ENCODE measurements at regions not wholly inside any gene's neighbourhood (a gene's known extent, or its start where the extent isn't known, plus 50 kb on each side); places are given as distances from the start of the nearest gene placed in this dataset.

DNA sequence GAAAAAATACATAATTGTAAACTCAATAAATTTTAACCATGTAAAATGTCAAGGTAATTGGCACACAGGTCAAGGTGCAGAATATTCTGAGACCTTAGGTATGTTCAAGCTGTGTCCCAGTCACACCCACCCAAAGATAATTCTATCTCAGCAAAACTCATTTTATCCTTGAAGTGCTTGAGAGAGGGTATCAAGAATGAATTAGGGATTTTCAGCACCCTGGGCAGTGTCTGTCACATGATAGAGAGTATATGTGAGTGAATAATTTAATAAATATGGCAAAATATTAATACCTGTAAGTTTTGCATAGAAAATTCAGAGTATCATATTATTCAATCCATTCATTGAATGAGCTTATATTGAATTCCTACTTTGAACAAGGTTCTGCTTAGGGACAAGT lies 567.9 kb downstream of the FBXO15 start:
- no peak overlapping the region for H3K27ac Mint-ChIP-seq (ENCODE audit: unreplicated experiment)
- H3K4me3 Mint-ChIP-seq (ENCODE audit: unreplicated experiment) = no peak overlapping the region
- no peaks in the 10 kb centered on the region for H3K36me3 Mint-ChIP-seq (ENCODE audit: low read depth)
- TF ChIP-seq, protein P1, sequence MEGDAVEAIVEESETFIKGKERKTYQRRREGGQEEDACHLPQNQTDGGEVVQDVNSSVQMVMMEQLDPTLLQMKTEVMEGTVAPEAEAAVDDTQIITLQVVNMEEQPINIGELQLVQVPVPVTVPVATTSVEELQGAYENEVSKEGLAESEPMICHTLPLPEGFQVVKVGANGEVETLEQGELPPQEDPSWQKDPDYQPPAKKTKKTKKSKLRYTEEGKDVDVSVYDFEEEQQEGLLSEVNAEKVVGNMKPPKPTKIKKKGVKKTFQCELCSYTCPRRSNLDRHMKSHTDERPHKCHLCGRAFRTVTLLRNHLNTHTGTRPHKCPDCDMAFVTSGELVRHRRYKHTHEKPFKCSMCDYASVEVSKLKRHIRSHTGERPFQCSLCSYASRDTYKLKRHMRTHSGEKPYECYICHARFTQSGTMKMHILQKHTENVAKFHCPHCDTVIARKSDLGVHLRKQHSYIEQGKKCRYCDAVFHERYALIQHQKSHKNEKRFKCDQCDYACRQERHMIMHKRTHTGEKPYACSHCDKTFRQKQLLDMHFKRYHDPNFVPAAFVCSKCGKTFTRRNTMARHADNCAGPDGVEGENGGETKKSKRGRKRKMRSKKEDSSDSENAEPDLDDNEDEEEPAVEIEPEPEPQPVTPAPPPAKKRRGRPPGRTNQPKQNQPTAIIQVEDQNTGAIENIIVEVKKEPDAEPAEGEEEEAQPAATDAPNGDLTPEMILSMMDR (IDR thresholded peaks at IDR 0.05) = no peak
- DNase-seq (ENCODE audit: low spot score) = no peak
- H3K4me1 Mint-ChIP-seq (ENCODE audit: low read depth) = no peaks in the 10 kb centered on the region
- H3K9me3 Mint-ChIP-seq (ENCODE audit: low read depth) = peaks cover 5% of the 10 kb centered on the region
- H3K27me3 Mint-ChIP-seq (ENCODE audit: low read depth) = peaks cover 9% of the 10 kb centered on the region

DNA sequence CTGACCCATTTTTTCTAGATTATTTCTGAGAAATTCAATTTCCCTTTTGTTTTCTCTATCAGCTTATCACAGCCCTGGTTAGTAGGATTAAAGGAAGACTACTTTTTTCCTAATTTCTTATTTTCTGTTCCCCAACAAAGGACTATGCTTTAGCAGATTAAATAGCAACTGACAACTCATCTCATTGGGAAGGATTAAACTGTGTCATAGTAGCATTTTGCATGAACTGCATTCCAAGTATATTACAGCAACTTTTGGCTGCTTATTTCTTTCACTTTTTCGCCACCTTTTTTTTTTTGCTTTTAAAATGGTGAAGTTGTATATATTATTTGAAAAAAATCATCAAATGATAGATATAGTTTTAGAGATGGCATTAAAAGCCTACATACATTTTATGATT lies 570.3 kb downstream of the FBXO15 start:
- H3K9me3 Mint-ChIP-seq (ENCODE audit: low read depth) = peaks cover 5% of the 10 kb centered on the region
- no peaks in the 10 kb centered on the region for H3K36me3 Mint-ChIP-seq (ENCODE audit: low read depth)
- TF ChIP-seq, protein P1 (IDR thresholded peaks at IDR 0.05) = no peak
- H3K27me3 Mint-ChIP-seq (ENCODE audit: low read depth) = peaks cover 5% of the 10 kb centered on the region
- H3K4me1 Mint-ChIP-seq (ENCODE audit: low read depth) = no peaks in the 10 kb centered on the region
- no peak overlapping the region for H3K4me3 Mint-ChIP-seq (ENCODE audit: unreplicated experiment)
- no peak overlapping the region for H3K27ac Mint-ChIP-seq (ENCODE audit: unreplicated experiment)
- DNase-seq (ENCODE audit: low spot score) = no peak

DNA sequence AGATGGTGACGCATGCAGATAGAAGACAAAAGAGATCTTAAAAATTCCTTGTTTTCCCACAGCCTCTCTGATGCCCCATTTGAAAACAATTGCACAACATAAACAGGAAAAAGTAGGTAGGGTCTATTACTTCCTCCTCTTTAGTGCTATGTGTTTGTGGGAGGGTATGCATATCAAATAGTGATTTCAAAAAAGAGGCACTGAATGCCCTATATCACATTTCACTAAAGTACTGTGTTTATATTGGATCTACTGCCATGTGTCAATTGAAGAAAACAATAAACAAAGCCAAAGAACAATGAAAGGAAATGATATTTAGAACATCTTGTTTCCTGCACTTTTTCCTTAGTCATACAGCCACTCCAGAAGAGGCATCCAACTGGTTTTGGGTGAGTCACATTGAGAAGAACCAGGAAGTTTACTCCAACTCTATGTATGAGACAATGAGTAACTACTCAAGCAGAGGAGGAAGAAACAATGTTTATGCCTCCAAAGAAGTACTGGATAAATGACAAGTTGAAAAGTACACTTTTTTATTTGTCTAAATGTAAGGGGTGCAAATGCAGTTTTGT lies 583.6 kb downstream of the FBXO15 start:
- no peaks in the 10 kb centered on the region for H3K9me3 Mint-ChIP-seq (ENCODE audit: low read depth)
- no peaks in the 10 kb centered on the region for H3K36me3 Mint-ChIP-seq (ENCODE audit: low read depth)
- TF ChIP-seq, protein P1 (IDR thresholded peaks at IDR 0.05) = no peak
- no peak overlapping the region for H3K27ac Mint-ChIP-seq (ENCODE audit: unreplicated experiment)
- no peaks in the 10 kb centered on the region for H3K4me1 Mint-ChIP-seq (ENCODE audit: low read depth)
- no peak for DNase-seq (ENCODE audit: low spot score)
- no peak overlapping the region for H3K4me3 Mint-ChIP-seq (ENCODE audit: unreplicated experiment)
- H3K27me3 Mint-ChIP-seq (ENCODE audit: low read depth) = no peaks in the 10 kb centered on the region

DNA sequence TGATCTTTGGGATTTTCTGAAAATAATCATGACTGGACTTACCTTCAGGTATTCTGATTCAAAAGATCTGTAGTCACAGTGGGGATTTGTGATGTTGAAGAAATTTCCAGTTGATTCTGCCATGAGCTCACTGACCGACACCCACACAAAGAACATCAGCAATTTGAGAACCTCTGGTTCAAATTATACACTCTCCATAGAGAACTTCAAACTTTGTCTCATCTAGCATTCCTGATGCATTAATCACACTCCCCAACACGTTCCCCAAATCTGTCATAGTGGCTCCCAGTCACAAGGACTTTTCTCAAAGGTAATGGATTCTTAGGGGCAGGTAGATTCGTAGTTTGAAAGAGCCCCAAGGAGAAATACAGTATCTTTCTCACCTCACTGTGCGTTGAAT lies 584.3 kb downstream of the FBXO15 start:
- Mint-ChIP-seq H3K4me3 (ENCODE audit: unreplicated experiment) (no peak overlapping the region), H3K36me3 (ENCODE audit: low read depth) (no peaks in the 10 kb centered on the region), H3K27ac (ENCODE audit: unreplicated experiment) (no peak overlapping the region), H3K27me3 (ENCODE audit: low read depth) (no peaks in the 10 kb centered on the region), H3K4me1 (ENCODE audit: low read depth) (no peaks in the 10 kb centered on the region), H3K9me3 (ENCODE audit: low read depth) (no peaks in the 10 kb centered on the region)
- TF ChIP-seq, protein P1 (IDR thresholded peaks at IDR 0.05) = no peak
- no peak for DNase-seq (ENCODE audit: low spot score)

DNA sequence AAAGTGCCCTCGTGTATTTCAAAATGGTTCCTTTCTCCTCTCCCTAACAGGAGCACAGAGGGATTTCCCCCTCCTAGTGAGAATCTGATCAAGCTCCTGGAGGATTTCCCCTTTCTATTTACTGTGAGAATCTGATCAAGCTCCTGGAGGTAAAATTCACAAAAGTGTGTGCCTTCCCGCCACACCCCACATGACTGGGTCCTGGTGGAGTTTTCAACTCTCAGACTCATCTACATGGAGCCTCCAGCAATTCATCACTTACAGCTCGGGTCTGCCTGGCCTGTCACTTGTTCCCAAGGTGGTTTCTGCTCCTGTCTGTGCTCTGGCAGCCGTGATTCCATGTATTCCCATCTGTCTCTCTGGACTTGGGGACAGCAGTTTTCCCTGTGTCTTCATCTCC lies 590.7 kb downstream of the FBXO15 start:
- Mint-ChIP-seq H3K4me3 (ENCODE audit: unreplicated experiment) (no peak overlapping the region), H3K9me3 (ENCODE audit: low read depth) (no peaks in the 10 kb centered on the region), H3K4me1 (ENCODE audit: low read depth) (no peaks in the 10 kb centered on the region), H3K36me3 (ENCODE audit: low read depth) (no peaks in the 10 kb centered on the region), H3K27ac (ENCODE audit: unreplicated experiment) (no peak overlapping the region), H3K27me3 (ENCODE audit: low read depth) (peaks cover 8% of the 10 kb centered on the region)
- TF ChIP-seq, protein P1 (IDR thresholded peaks at IDR 0.05) = no peak
- no peak for DNase-seq (ENCODE audit: low spot score)
